ENCODE measurements at regions not wholly inside any gene's neighbourhood (a gene's known extent, or its start where the extent isn't known, plus 50 kb on each side); places are given as distances from the start of the nearest gene placed in this dataset.

DNA sequence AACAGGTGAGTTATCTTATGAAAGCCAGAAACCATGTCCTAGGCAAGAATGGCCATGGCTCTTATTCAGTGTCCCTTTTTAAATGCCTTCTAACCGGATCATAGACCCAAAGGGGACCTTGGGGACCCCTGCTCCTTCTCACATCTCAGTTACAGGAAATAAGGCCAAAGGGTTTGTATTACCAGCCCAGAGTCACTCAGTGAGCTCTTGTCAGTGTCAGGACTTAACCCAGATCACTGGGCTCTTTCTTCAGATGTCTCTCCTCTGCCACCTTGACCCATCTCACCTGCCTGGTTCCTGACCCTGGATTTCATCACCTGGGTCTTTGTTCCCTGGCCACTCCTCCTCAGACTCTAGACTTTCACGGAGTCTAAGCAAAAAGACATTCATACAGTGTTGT is 556.7 kb downstream of the CMPK2 start:
- TF ChIP-seq, protein P1, sequence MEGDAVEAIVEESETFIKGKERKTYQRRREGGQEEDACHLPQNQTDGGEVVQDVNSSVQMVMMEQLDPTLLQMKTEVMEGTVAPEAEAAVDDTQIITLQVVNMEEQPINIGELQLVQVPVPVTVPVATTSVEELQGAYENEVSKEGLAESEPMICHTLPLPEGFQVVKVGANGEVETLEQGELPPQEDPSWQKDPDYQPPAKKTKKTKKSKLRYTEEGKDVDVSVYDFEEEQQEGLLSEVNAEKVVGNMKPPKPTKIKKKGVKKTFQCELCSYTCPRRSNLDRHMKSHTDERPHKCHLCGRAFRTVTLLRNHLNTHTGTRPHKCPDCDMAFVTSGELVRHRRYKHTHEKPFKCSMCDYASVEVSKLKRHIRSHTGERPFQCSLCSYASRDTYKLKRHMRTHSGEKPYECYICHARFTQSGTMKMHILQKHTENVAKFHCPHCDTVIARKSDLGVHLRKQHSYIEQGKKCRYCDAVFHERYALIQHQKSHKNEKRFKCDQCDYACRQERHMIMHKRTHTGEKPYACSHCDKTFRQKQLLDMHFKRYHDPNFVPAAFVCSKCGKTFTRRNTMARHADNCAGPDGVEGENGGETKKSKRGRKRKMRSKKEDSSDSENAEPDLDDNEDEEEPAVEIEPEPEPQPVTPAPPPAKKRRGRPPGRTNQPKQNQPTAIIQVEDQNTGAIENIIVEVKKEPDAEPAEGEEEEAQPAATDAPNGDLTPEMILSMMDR (IDR thresholded peaks at IDR 0.05), result no peak

DNA sequence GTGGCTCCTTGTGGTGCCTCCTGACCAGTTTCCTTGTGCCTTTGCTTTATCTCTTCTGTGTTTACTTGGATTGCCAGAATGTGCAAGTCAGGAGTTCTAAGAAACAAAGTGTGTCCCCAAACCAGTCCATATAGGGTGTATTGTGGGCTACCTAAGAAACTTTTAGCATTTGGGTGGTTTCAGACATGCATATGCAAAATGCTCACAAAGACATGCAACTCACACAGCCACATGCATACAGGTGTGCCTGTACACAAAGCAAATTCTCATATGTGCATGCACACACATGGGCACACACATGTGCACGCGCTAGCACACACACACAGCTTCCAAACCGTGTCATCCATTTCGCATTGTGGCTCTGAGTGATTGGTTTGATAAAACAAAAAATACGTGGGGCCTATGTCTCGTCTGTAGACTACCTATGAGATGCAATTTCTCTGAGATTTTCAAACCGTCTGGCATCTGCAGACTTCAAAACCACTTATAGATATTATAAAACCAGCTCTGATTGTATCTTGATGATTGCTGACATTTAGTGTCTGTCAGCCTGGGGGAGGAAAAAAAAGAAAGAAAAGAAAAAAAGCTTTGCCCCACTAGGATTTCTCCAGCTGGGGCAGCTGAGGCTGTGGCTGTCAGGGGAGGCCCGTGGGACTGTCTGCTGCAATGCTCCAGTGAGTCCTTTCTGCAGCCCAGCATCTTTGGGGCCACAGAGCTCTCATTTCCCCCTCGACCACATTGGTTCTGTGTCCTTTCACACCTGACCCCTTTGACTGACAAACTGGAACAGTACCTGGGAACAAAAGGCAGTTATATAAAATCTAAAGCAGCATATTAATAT is 556.1 kb downstream of the CMPK2 start:
- TF ChIP-seq, protein P1 (IDR thresholded peaks at IDR 0.05), result no peak

DNA sequence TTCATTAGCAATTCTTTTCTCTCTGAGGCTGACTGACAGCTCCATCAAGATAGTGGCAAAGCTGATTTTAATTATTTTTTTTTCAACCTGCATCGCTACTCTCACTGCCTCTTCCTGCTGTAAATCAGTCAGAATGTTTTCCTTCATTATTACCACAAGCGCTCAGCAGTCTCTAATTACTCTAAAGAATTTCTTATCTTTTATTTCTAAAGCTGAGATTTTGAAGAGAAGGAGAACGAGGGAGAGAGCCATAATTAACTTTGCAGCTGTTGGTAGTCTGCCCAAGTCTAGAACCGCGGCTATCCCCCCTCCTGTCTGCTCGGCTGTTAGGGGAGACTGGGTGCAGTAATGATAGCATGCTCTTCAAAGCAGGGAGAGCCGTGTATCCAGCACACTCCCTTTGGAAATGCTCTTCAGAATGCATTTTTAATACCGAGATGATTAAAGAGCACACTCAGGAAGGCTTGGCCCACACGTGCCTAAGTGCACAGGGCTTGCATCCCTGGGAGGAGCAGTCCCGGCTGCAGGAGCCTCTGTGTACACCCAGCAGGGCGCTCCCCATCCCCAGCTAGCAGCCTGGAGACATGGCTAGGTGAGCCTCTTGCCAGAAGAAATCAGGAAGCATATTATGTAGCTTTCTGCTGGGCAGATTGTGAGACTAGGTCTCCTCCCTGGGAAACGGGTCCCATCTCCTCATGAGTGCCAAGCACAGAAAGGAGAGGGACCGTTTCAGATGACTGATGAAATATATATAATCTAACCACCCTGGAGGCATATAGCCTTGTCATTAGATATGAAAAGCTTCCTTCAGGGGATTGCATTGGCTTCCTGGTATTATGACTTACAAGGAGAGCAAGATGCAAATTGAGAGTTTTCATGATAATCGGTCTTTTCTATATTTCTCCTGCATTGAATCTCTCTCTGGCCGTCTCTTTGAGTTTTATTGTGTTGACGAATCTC is 555.2 kb downstream of the CMPK2 start:
- TF ChIP-seq, protein P1 (IDR thresholded peaks at IDR 0.05), result no peak

DNA sequence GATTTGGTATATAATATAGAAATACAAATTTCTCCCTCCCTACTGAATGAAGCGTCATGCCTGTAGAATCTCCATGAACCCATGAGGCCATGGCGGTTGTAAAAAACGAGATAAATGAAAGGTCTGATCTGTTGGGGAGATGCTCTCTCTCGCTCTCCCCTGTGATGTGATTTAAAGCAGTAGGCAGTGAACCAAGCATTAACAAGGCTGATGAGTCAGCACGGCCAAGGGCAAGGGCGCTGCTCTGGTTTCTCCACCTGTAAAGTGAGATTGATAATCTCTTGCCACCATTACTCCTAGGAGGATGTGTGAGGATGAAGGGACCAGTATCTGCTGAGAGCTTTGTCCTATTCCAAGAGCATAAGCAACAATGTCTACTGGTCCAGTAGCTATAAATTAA is 553.3 kb downstream of the CMPK2 start:
- TF ChIP-seq, protein P1 (IDR thresholded peaks at IDR 0.05), result no peak

DNA sequence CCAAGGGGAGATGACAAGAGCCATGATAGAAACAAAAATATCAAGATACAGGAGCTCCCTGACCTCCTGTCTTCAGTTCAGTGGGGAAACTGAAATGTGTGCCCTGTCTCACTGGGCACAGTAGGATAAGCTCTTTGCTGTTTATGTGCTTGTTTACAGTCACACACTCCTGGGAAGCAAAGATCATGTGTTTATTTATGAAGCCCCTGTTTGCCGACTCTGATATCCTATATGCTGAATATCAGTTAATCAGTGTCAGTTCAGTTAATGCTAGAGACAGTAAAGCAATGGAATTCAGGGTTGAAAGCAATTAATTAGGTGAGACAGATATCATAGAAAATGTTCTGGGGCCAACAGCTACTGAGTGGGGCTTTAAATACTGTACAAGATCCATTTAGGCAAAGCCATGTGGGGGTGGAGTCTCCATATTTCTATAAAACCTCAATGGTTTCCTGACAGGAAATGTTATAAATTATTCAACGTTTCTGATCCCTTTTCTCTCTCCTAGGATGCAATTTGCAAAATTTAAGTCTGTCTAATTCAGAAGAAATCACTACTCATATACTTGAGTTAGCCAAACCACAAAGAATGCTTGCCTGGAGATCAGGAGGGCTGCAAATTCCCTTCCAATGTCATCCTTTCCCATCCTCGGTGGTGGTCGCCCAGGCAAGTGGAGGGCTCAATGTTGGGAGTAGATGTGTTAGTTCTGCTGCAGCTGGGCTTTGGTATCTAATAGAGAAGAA is 551.3 kb downstream of the CMPK2 start:
- TF ChIP-seq, protein P1 (IDR thresholded peaks at IDR 0.05), result no peak

- TF ChIP-seq, protein P1 (IDR thresholded peaks at IDR 0.05), result no peak
Observed at GRCh38 chr2:6325616-6326015, 540.1 kb downstream of the CMPK2 start.

DNA sequence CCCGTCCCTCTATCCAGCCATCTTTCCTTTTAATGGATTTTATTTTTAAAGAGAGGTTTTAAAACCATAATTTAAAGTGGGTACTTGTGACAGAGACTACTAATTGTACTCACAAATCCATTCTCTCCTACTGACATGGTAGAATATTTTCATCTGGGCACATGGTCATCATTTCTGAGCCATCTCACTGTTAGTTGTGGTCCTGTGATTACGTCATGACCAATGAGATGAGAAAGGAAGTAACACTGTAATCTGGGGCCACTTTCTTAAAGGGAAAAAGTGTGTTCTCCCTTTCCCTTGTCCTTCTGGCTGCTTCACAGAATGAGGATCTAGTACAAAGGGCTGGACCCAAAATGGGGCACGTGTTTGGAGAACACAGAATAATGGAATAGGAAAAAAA is 538.7 kb downstream of the CMPK2 start:
- TF ChIP-seq, protein P1 (IDR thresholded peaks at IDR 0.05), result no peak

Data from LNCAP (cell line).